DOHH2 (cell line): ENCODE measurements at regions not wholly inside any gene's neighbourhood (a gene's known extent, or its start where the extent isn't known, plus 50 kb on each side); places are given as distances from the start of the nearest gene placed in this dataset.

Source experiments
- H3F3A ChIP-seq: fragments of 200-600 bp; sonication (generic), shearing (Covaris generic); 2 replicates; pipeline ENCODE4 v1.6.0; 2016; ENCODE audit warnings: antibody characterized with exemption, mild to moderate bottlenecking; ENCODE audit not compliant: control insufficient read depth, insufficient read depth
- H3K27ac ChIP-seq: fragments of 200-600 bp; sonication (generic); 2 replicates; pipeline ENCODE4 v1.5.1; 2014; ENCODE audit warnings: low read depth, mild to moderate bottlenecking, low read length, moderate library complexity
- H3K27me3 ChIP-seq: fragments of 200-600 bp; sonication (generic); 2 replicates; pipeline ENCODE4 v1.6.1; 2014; ENCODE audit warnings: mild to moderate bottlenecking, low read length, mixed read lengths; ENCODE audit not compliant: control insufficient read depth
- H3K36me3 ChIP-seq: fragments of 200-600 bp; sonication (generic); 2 replicates; pipeline ENCODE4 v1.6.1; 2014; ENCODE audit warnings: mild to moderate bottlenecking, low read length, moderate library complexity, mixed read lengths; ENCODE audit not compliant: control insufficient read depth
- H3K4me1 ChIP-seq: fragments of 200-600 bp; sonication (generic); 2 replicates; pipeline ENCODE4 v1.6.1; 2014; ENCODE audit warnings: mild to moderate bottlenecking, low read length, mixed read lengths; ENCODE audit not compliant: control insufficient read depth
- H3K4me2 ChIP-seq: fragments of 200-600 bp; sonication (generic); 2 replicates; pipeline ENCODE4 v1.6.0; 2014; ENCODE audit warnings: mild to moderate bottlenecking, low read length, moderate library complexity
- H3K4me3 ChIP-seq: fragments of 200-600 bp; sonication (generic); 2 replicates; pipeline ENCODE4 v1.5.1; 2014; ENCODE audit warnings: mild to moderate bottlenecking, low read length, mixed read lengths
- H3K79me2 ChIP-seq: fragments of 200-600 bp; sonication (generic); 2 replicates; pipeline ENCODE4 v1.6.1; 2014; ENCODE audit warnings: mild to moderate bottlenecking, low read length, mixed read lengths; ENCODE audit not compliant: control insufficient read depth
- H3K9me2 ChIP-seq: fragments of 200-600 bp; sonication (generic); replicated peaks from 2 replicates; pipeline ENCODE4 v1.6.1; 2014; ENCODE audit warnings: mild to moderate bottlenecking, low read length, mixed read lengths; ENCODE audit not compliant: control insufficient read depth
- H3K9me3 ChIP-seq: fragments of 200-600 bp; sonication (generic); 2 replicates; pipeline ENCODE4 v1.6.1; 2014; ENCODE audit warnings: antibody characterized with exemption, low read length, mixed read lengths; ENCODE audit not compliant: control insufficient read depth, insufficient read depth
- H4K20me1 ChIP-seq: fragments of 200-600 bp; sonication (generic); 2 replicates; pipeline ENCODE4 v1.6.0; 2014; ENCODE audit warnings: low read depth, mild to moderate bottlenecking, antibody characterized with exemption, low read length, moderate library complexity; ENCODE audit not compliant: control insufficient read depth, insufficient read depth
- CTCF ChIP-seq: fragments of 200-600 bp; sonication (generic); IDR thresholded peaks from one replicate; pipeline ENCODE4 v1.5.1; 2014; ENCODE audit warnings: antibody characterized with exemption, mild to moderate bottlenecking, low read depth, low read length; ENCODE audit not compliant: poor library complexity, severe bottlenecking
- EZH2phosphoT487 ChIP-seq: fragments of 200-600 bp; sonication (generic); IDR thresholded peaks from 2 replicates; pipeline ENCODE4 v1.6.1; 2017; ENCODE audit warnings: borderline replicate concordance, mild to moderate bottlenecking, antibody characterized with exemption, low read length, moderate library complexity, mixed read lengths

GRCh38 chr6:141719476-141719875, 413.2 kb upstream of the GJE1 start:
- H3K79me2 ChIP-seq: no peaks in the 10 kb centered on the region
- H3K4me3 ChIP-seq: no peak overlapping the region

GRCh38 chr6:141705431-141705830, 427.3 kb upstream of the GJE1 start:
- Histone ChIP-seq H3F3A (no peaks in the 10 kb centered on the region), H3K4me3 (no peak overlapping the region), H3K9me3 (no peaks in the 10 kb centered on the region), H3K27me3 (no peaks in the 10 kb centered on the region), H3K27ac (no peak overlapping the region), H3K36me3 (no peaks in the 10 kb centered on the region), H3K79me2 (no peaks in the 10 kb centered on the region), H3K9me2 (no peaks in the 10 kb centered on the region), H4K20me1 (no peaks in the 10 kb centered on the region), H3K4me2 (no peak overlapping the region), H3K4me1 (no peaks in the 10 kb centered on the region)
- TF ChIP-seq CTCF (no peak), EZH2phosphoT487 (no peak)

More at GRCh38 chr6:141719476-141719875, 413.2 kb upstream of the GJE1 start:
- Histone ChIP-seq H3K9me3 (no peaks in the 10 kb centered on the region), H3K4me1 (no peaks in the 10 kb centered on the region), H3K9me2 (no peaks in the 10 kb centered on the region), H3K27ac (no peak overlapping the region), H3F3A (no peaks in the 10 kb centered on the region), H3K36me3 (no peaks in the 10 kb centered on the region), H4K20me1 (no peaks in the 10 kb centered on the region), H3K4me2 (no peak overlapping the region), H3K27me3 (no peaks in the 10 kb centered on the region)
- TF ChIP-seq CTCF: no peak
- no peak for TF ChIP-seq EZH2phosphoT487

GRCh38 chr6:141704151-141704550, 428.6 kb upstream of the GJE1 start:
- Histone ChIP-seq H3F3A (no peaks in the 10 kb centered on the region), H3K27ac (no peak overlapping the region), H4K20me1 (no peaks in the 10 kb centered on the region)

More at GRCh38 chr6:141704151-141704550, 428.6 kb upstream of the GJE1 start:
- Histone ChIP-seq H3K9me2 (no peaks in the 10 kb centered on the region), H3K27me3 (no peaks in the 10 kb centered on the region), H3K9me3 (no peaks in the 10 kb centered on the region), H3K36me3 (no peaks in the 10 kb centered on the region), H3K4me2 (no peak overlapping the region), H3K4me1 (no peaks in the 10 kb centered on the region), H3K79me2 (no peaks in the 10 kb centered on the region), H3K4me3 (no peak overlapping the region)
- TF ChIP-seq CTCF (no peak), EZH2phosphoT487 (no peak)
